Stomach (tissue), 8 donors: ENCODE measurements at regions not wholly inside any gene's neighbourhood (a gene's known extent, or its start where the extent isn't known, plus 50 kb on each side); places are given as distances from the start of the nearest gene placed in this dataset.

Experiments used
- DNase-seq, 2 donors: peaks; one replicate each; pipeline versions ENCODE4 v3.0.0 to v3.0.0-alpha.2; 2013 to 2019
- H3K27ac ChIP-seq, 5 donors: fragments of 200-600 bp in 4 of 5; sonication (generic) in 4 of 5; one replicate each; pipeline ENCODE4 v1.5.1; 2013 to 2019; ENCODE audit warnings: mild to moderate bottlenecking in 1 of 5, moderate library complexity in 1 of 5
- H3K27me3 ChIP-seq, 3 donors: fragments of 200-600 bp; sonication (generic); one replicate each; pipeline ENCODE4 v1.5.1; 2017 to 2019; ENCODE audit warnings: mixed run types in 1 of 3
- H3K36me3 ChIP-seq, 4 donors: fragments of 200-600 bp; sonication (generic); 1 replicate in 3 of 4; 2 replicates in 1 of 4; pipeline ENCODE4 v1.5.1; 2016 to 2019
- H3K4me1 ChIP-seq, 4 donors: fragments of 200-600 bp; sonication (generic); one replicate each; pipeline ENCODE4 v1.5.1; 2016 to 2019
- H3K4me3 ChIP-seq, 4 donors: fragments of 200-600 bp; sonication (generic) in 3 of 4; one replicate each; pipeline ENCODE4 v1.5.1; 2016 to 2019; ENCODE audit warnings: mild to moderate bottlenecking in 1 of 4
- H3K9me3 ChIP-seq, 4 donors: fragments of 200-600 bp; sonication (generic); one replicate each; pipeline ENCODE4 v1.5.1; 2016 to 2019
- CTCF ChIP-seq, 7 experiments: fragments of 450-650 bp in 4 of 7; fragments of 200-600 bp in 3 of 7; sonication (generic) in 3 of 7; IDR thresholded peaks; one replicate each; pipeline ENCODE4 v1.5.1; 2016 to 2019; ENCODE audit warnings: antibody characterized with exemption in 7 of 7, control low read depth in 2 of 7, mild to moderate bottlenecking in 1 of 7
- EP300 ChIP-seq: sonication (generic); formaldehyde crosslinking; IDR thresholded peaks from one replicate; pipeline ENCODE4 v1.6.1; 2017; ENCODE audit warnings: antibody characterized with exemption
- POLR2A ChIP-seq, 4 donors: fragments of 450-650 bp; IDR thresholded peaks; one replicate each; pipeline ENCODE4 v1.6.1; 2016; ENCODE audit warnings: antibody characterized with exemption in 4 of 4, control low read depth in 2 of 4, mild to moderate bottlenecking in 1 of 4, moderate library complexity in 1 of 4
- POLR2AphosphoS5 ChIP-seq, 3 donors: sonication (generic); formaldehyde crosslinking; IDR thresholded peaks; one replicate each; pipeline ENCODE4 v1.6.1; 2016; ENCODE audit warnings: antibody characterized with exemption in 3 of 3
- WGBS, 5 donors: extraction: QIAGEN DNeasy Blood & Tissue Kit in 3 of 5; methylation state at CpG; one replicate each; pipeline versions ENCODE4 v1.1.5 to v1.1.7; 2013 to 2018; 5-methylcytosine and 5-hydroxymethylcytosine counted together
- intact Hi-C: fragments of 100-400 bp; cut with DNase I; formaldehyde crosslinking; loops from one replicate; pipeline ENCODE4 v1.15.1; 2023; ENCODE audit warnings: low total_unique reads
- donor health status: healthy with polysubstance abuse.
- donor health status: Bipolar disorder and iron deficiency.
- donor health status: healthy.

- Histone ChIP-seq H3K27me3 (no peaks in the 10 kb centered on the region), H3K9me3 (no peaks in the 10 kb centered on the region), H3K4me3 (no peak overlapping the region), H3K27ac (no peak overlapping the region), H3K36me3 (no peaks in the 10 kb centered on the region), H3K4me1 (no peaks in the 10 kb centered on the region)
- WGBS, 5 donors, result 68 to 84% (median 74%) methylated on average over 5 of the region's 5 CpGs
- TF ChIP-seq POLR2AphosphoS5 (IDR thresholded peaks at IDR 0.05) (no peak), CTCF (IDR thresholded peaks at IDR 0.05) (no peak), POLR2A (IDR thresholded peaks at IDR 0.05) (no peak), EP300 (no peak)
- no peak for DNase-seq
- intact Hi-C loops, result no loop called here
Observed at GRCh38 chr2:64295326-64296139, 151.3 kb upstream of the PELI1 start.

GRCh38 chr2:64296140-64296480 lies 151.9 kb upstream of the PELI1 start:
- WGBS, 5 donors, result 46 to 61% (median 57%) methylated on average over 4 of the region's 4 CpGs
- H3K4me1 ChIP-seq, result no peaks in the 10 kb centered on the region

GRCh38 chr2:64296695-64297346 lies 152.6 kb upstream of the PELI1 start:
- no peaks in the 10 kb centered on the region for H3K27me3 ChIP-seq
- no peaks in the 10 kb centered on the region for H3K36me3 ChIP-seq
- DNase-seq, result no peak
- intact Hi-C loops, result no loop called here
- H3K4me1 ChIP-seq, result no peaks in the 10 kb centered on the region
- 75 to 86% (median 79%) methylated on average over 8 of the region's 8 CpGs for WGBS, 5 donors
- H3K9me3 ChIP-seq, result no peaks in the 10 kb centered on the region
- H3K27ac ChIP-seq, result no peak overlapping the region
- no peak overlapping the region for H3K4me3 ChIP-seq
- TF ChIP-seq POLR2AphosphoS5 (IDR thresholded peaks at IDR 0.05) (no peak), POLR2A (IDR thresholded peaks at IDR 0.05) (no peak), EP300 (no peak), CTCF (IDR thresholded peaks at IDR 0.05) (no peak)

More at GRCh38 chr2:64296140-64296480, 151.9 kb upstream of the PELI1 start:
- no peak for TF ChIP-seq CTCF (IDR thresholded peaks at IDR 0.05)
- TF ChIP-seq EP300, result no peak
- no peak for TF ChIP-seq POLR2AphosphoS5 (IDR thresholded peaks at IDR 0.05)
- TF ChIP-seq POLR2A (IDR thresholded peaks at IDR 0.05), result no peak
- Histone ChIP-seq H3K27me3 (no peaks in the 10 kb centered on the region), H3K27ac (no peak overlapping the region), H3K4me3 (no peak overlapping the region), H3K36me3 (no peaks in the 10 kb centered on the region), H3K9me3 (no peaks in the 10 kb centered on the region)
- intact Hi-C loops, result no loop called here
- no peak for DNase-seq

- Histone ChIP-seq H3K9me3 (no peaks in the 10 kb centered on the region), H3K36me3 (no peaks in the 10 kb centered on the region), H3K4me3 (no peak overlapping the region), H3K27ac (no peak overlapping the region), H3K4me1 (no peaks in the 10 kb centered on the region), H3K27me3 (no peaks in the 10 kb centered on the region)
- intact Hi-C loops, result no loop called here
- TF ChIP-seq CTCF (IDR thresholded peaks at IDR 0.05) (no peak), POLR2AphosphoS5 (IDR thresholded peaks at IDR 0.05) (no peak), EP300 (no peak), POLR2A (IDR thresholded peaks at IDR 0.05) (no peak)
- 76 to 94% (median 81%) methylated on average over 2 of the region's 2 CpGs for WGBS, 5 donors
- peak in 1 of 2 donors; percentile 8 for DNase-seq
Observed at GRCh38 chr2:64298161-64298560, 153.9 kb upstream of the PELI1 start.
